Stimulated activated CD8-positive, alpha-beta memory T cell treated with anti-CD3 and anti-CD28 coated beads, Interleukin-4, amount 100 ng/mL, for 48 hours (primary cell): ENCODE measurements at regions not wholly inside any gene's neighbourhood (a gene's known extent, or its start where the extent isn't known, plus 50 kb on each side); places are given as distances from the start of the nearest gene placed in this dataset.

ENCODE experiments used
- DNase-seq: peaks from one replicate; pipeline ENCODE4 v3.0.0-alpha.2; 2020

- no peak for DNase-seq
Observed at GRCh38 chr13:107906131-107906530, 309.2 kb downstream of the LIG4 start.

GRCh38 chr13:107901996-107902562, 313.3 kb downstream of the LIG4 start:
- no peak for DNase-seq

- DNase-seq = no peak
Observed at GRCh38 chr13:107901230-107901629, 314.1 kb downstream of the LIG4 start.

DNA sequence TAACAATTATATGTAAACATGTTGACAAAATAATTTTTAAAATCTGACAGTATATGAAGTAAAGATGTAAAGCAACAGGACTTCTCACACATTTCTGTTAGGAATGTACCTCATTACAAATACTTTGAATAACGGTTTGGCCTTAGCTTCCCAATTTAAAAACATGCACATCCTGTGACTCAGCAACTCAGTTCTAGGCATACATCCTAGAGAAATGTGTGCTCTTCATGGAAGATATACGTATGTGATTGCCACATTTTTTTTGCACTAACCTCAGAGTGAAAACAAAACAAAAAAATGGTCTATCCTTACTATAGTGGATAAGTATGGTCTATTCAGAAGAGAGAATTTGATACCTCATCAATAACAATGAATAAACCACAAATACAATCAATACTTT, 314.6 kb downstream of the LIG4 start:
- no peak for DNase-seq

GRCh38 chr13:107886118-107886517, 329.2 kb downstream of the LIG4 start:
- no peak for DNase-seq

- DNase-seq = no peak
Observed at GRCh38 chr13:107884564-107884963, 330.8 kb downstream of the LIG4 start.

GRCh38 chr13:107883561-107884175, 331.7 kb downstream of the LIG4 start:
- DNase-seq = no peak

DNA sequence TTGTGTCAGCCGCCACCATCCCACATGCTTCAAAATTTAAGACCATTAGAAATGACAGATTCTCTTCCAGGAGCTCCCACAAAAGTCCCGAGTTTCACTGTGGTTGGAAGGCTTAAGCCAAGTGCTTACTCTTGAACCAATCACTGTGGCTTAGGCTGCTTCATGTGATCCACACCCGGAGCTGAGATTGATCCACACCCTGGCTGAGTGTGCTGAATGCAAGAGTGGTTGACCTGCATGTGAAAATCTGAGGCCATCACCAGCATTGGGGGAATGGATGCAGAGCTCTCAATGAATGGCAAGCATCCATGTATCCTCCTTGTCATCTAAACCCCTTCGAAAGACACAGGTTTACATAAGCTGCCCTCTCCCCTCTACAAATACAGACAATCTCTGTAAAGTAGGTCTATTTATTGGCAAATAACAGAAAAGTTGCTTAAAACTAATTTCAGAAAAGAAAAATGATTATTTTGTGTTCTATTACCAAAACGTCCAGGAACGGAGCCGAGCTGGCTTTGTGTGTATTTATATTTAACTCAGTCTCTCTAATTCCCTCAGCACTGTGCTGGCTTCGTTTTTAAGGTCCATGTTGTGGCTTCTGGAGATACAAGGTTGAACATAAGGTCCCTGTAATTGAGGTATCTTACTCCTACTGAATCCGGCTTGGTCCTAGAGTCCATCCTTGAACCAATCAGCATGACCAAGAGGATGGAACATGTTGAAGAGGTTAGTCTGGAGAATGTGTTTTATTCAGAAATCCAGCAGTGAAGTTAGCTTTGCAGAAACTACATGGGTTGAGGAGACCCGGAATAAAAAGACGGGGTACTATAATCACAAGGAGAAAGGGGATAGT, 332.4 kb downstream of the LIG4 start:
- DNase-seq = no peak

DNA sequence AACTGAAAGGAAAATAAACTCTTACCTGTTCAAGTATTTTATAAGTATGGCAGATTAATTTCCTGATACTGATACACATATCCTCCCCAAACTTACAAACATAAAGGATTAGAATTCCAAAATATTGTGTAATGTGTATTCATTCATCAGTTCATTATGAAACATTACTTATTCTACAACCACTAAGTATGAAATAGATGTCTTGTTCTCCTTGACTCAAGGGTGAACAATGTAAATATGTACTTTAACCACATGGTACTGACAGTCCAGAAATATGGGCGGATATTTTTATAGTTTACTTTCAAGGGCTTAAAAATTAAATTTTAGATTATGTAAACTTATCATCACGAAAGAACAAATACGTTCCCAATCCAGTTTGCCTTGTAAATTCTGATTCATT, 334.0 kb downstream of the LIG4 start:
- no peak for DNase-seq

- DNase-seq = no peak
Observed at GRCh38 chr13:107874456-107874855, 340.9 kb downstream of the LIG4 start.

DNA sequence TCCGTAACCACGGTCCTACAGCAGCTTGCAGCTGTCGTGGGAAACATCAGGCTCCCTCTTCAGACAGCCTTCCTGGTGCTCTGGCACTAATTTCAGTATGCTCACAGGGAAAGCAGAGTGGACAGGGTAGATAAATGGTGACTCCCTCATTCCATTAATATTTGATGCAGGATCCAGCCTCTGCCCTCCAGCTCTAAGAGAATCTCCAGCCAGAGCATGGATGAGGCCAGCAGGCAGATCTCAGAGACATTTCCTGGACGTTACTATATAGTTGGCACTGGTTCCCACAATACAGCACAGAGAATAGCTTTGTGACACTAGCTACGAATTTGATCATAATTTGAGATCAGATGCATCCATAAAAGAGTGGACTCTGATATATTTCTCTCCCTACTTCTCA, 341.4 kb downstream of the LIG4 start:
- DNase-seq = no peak

- no peak for DNase-seq
Observed at GRCh38 chr13:107870400-107870799, 344.9 kb downstream of the LIG4 start.

DNA sequence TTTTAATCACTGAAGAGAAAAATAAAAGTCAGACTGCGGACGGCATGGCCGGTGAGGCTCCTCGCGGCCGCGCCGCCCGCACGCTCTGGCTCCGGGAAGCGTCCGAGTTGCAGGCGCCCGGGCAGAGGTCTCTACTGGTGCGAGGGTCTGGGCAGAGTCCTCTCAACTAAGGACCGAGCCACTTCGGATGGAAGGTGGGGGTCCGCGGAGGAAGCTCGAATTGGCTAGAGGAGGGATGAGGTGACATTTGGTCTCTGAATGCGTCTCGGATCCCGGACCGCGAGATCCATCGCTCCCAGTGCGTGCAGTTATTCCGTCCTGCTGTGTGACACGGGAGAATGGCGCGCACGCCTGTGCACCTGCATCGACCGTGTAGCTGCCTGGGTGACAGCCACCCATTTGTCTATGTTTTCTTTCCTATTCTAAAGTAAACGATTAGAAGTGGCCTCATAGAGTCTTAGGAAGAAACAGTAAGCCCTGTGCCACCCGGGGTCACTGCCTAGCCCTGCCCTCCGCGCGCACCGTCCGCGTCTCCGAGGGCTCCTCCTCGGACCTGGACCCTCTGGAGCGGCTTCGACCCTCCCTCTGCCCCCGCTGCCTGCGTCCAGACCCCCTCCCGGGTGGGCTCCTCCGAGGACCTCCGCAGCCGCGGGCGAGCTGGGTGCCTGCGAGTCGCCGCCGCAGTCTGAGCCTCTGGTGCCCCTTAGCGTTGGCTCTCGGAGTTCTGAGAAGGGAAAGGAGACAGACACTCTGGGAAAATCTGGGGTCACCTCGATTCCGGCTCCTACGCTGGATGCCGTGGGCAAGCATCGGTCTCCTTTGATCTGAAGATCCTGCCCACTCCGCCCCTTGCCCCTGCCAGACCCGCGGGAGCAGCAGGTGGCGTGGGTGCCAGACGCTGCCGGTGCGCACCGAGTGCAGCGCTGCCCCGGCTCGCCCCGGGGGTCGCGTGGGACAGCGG, 347.4 kb downstream of the LIG4 start:
- DNase-seq = peak; percentile 26

DNA sequence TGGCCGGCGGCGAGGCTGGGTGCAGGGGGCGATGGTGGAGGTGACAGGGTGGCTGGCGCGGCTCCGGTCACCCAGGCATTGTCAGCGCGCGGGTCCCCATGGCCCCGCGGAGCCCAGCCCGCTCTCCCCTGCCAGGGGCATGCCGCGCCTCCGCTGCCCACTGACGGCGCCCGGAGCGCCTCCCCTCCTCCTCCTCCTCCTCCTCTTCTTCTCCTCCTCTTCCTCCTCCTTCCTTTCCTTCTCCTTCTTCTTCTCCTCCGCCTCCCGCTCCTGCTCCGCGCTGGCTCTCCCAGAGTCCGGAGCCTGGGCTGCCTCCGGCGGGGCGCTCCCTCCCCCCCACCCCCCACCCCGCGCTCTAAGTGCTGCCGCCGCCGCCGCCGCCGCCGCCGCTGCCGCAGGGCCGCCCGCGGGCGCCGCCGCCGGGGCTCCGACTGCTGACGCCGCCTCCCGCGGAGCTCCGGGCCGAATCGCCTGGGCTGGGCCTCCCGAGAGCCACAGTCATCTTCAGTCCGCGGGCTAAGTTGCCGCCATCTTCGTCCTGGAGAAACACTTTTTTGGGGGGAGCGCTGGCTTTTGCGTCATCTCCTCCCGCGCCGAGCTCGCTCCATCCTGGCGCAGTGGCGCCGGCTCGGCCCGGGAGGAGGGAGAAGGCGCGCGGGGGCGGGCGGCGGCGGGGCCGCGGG, 348.3 kb downstream of the LIG4 start:
- peak; percentile 24 for DNase-seq

DNA sequence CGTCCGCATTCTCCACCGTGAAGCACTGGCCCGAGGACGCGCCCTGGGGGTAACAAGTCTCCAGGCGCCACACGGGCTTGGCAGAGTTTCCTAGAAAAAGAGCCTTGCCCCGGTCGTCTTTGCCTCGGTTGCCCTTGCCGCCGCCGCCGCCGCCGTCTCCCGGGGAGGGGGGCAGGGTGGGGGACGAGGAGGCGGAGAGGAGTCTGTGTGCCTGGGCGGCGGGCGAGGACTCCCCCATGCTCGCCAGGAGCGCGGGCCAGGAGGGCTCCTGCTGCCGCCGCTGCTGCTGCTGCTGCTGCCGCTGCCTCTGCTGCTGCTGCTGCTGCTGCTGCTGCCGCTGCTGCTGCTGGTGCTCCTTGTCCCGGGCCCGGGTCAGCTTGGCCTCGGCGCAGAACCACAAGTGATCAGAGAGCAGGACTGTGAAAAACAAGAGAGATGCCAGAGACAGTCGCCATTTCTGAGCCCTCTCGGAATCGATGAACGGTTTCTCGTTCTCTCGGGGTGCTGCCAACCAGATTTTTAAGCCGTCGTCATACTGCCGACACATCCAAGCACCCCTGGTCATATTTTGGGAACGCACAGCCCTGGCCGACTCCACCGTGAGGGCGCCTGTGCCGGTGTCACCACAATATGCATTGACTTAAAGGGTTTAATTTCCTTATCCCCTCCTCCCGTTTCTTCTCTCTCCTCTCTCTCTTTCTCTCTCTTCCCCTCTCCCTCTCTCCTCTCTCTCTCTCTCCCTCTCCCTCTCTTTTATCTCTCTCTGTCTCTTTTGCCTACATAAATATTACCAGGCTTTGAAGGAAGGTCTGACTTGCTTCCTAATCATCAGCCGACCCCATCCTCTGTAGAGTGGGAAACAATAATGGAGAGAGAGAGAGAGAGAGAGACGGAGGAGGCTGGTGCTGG, 349.1 kb downstream of the LIG4 start:
- DNase-seq = peak; percentile 22

DNA sequence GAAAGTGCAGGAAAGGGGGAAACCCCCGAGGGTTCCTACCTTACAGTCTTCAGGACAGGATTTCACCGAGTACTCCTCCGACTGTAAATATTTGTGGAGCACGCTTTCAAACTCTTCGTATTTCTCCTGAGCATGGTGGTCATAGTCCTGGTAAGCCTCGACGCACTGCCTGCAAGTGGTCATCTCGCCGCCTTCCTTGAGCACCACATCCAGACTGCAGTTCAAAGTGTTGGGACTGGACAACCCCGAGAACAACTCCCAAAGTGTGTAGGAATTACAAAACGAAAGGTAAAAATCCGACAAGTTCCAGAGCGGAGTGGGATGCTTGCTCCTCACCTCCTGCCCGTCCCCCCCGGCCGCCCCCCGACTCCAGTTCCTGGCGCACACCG, 349.7 kb downstream of the LIG4 start:
- no peak for DNase-seq

DNA sequence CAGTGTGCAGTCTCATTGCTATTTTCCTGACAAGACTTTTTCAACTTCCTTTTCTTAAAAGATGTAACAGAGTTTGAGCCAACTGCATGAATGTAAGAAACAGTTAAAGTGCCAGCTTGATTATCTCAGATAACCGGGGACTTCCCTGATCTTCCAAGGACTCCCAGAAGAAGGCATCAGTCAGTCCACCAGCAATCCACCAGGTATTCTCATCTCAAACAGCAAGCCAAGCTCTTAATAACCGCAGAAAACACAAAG, 350.1 kb downstream of the LIG4 start:
- no peak for DNase-seq

DNA sequence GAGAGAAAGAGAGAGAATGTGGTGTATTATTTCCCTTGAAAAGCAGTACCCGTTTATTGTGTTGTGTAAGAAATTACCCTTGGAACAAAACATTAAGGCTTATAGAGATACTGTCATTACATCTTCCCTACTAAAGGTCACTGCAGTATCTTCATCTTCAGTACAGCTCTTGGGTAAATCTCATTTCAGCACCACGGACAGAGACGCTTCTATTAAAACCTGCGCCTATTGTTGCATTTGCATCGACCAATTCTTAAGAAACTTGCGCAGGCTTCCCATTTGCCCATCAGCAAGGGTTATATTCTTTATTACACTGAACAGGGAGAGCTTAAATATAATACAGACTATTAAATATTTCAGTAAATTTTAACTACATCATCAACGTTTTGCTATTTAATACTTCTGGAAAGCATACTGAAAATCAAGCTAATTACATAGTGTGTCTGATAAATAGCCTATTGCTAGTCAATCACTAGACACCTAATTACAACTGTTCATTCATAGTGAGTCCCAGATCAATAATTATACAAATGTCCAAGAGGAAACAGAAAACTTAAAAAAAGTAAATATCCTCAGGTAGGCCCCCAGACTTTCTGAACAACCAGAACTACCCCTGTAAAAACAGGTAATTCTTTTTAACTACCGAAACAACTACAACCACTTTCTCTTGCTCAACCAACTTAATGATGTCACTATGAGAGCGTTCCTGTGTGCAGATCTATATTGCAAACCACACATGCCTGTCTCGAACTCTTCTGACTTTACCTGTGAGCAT, 350.6 kb downstream of the LIG4 start:
- DNase-seq = peak; percentile 28

DNA sequence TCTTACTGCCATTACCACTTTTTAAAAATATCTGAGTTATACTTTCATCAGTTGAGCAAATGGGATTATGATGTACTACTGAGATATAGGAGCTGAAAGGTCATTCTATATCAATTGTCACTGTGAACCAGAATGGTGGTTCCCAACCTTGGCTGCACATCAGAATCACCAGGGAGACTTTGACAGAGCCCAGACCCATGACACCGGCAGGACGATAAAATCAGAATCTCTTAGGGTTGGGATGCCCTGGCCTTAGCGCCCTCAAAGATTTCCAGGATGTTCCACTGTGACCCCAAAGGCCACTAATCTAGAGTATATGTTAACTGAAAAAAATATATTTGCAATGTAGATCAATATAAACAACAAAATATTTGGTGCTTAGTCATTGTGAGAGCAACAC, 355.1 kb downstream of the LIG4 start:
- DNase-seq = no peak

- DNase-seq = no peak
Observed at GRCh38 chr13:107854880-107855279, 360.5 kb downstream of the LIG4 start.

GRCh38 chr13:107852072-107852471, 363.3 kb downstream of the LIG4 start:
- DNase-seq = no peak
